ENCODE measurements at regions not wholly inside any gene's neighbourhood (a gene's known extent, or its start where the extent isn't known, plus 50 kb on each side); places are given as distances from the start of the nearest gene placed in this dataset.
"Not testable (repeated sequence)": the region's sequence is repeated elsewhere in the genome, so short reads cannot be mapped to it uniquely, and the experiment has no call there.

DNA sequence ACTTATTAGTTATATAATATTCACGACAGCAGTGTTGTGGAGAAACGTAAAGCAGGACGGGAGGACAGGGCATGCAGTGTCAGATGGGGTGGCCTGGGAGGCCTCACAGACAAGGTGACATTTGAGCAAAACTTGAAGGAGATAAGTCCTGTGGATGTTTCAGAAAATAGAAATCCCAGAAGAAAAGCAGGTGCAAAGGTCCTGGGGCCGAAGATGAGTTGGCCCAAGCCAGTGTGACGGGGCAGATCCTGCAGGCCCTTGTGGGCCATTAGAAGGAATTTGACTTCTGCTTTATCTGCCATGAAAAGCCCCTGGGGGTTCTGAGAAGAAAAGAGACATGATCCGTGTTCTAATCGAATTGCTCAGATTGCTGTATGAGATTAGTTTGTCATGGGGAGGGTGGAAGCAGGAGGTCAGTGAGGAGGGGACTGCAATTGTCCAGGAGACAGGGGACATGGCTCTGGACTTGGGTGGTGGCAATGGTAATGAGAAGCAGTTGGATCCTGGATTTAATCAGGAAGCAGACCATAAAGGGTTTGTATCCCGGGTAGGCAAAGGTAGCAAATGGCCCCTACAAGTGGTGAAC, 437.4 kb upstream of the SULF2 start:
- H3K4me3 ChIP-seq (ENCODE audit: low read length in 2 of 2): no peak overlapping the region
- Mint-ChIP-seq H3K27ac (no peak overlapping the region), H3K4me1 (no peaks in the 10 kb centered on the region), H3K36me3 (no peaks in the 10 kb centered on the region), H3K27me3 (peaks cover 5 to 17% of the 10 kb centered on the region in 2 donors), H3K9me3 (peaks cover 0 to 2% (median 0%) of the 10 kb centered on the region in 8 donors), H3K4me3 (no peak overlapping the region)
- DNase-seq: no peak
- CTCF ChIA-PET (ENCODE audit: partially characterized antibody): no interaction called here
- no peaks in the 10 kb centered on the region for H3K9me3 ChIP-seq (ENCODE audit: control insufficient read depth in 1 of 2, low read length in 2 of 2)
- no peaks in the 10 kb centered on the region for H3K4me1 ChIP-seq (ENCODE audit: insufficient read depth, low read length)
- H3K27me3 ChIP-seq (ENCODE audit: insufficient read depth, low read length): no peaks in the 10 kb centered on the region
- intact Hi-C loops (cut with micrococcal nuclease): no loop called here
- POLR2A ChIA-PET (ENCODE audit: partially characterized antibody): no interaction called here
- no peaks in the 10 kb centered on the region for H3K36me3 ChIP-seq (ENCODE audit: insufficient read depth, low read length)
- H3K27ac ChIP-seq (ENCODE audit: low read depth, low read length): no peak overlapping the region

DNA sequence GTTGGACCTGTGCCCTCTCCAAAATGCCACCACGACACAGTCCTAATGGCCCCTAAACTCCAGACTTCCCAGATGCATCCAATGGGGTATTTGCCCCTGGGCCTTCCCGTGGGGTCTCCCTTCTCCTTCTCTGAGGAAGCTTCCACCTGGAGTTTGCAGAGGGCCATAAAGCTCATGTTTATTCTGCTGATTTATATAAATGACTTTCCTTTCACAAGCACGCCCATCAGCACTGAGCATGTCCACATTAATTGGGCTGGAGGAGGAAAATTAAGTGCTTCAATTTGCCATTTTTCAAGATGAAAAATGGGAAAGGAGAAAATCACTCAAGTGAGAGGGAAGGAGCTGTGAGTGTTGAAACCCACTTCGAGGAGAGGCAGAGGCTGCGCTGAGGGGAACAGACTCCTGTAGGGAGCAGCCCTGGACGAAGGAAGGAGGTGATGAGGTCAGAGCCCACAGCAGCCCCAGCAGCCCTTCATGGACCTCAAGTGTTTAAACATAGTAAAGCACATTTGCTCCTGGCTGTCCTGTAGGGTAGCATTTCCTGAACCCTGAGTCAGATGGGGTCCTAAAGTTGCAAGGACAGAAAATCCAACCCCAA, 434.9 kb upstream of the SULF2 start:
- no peaks in the 10 kb centered on the region for H3K27me3 ChIP-seq (ENCODE audit: insufficient read depth, low read length)
- CTCF ChIA-PET (ENCODE audit: partially characterized antibody): no interaction called here
- no peak overlapping the region for H3K27ac Mint-ChIP-seq

DNA sequence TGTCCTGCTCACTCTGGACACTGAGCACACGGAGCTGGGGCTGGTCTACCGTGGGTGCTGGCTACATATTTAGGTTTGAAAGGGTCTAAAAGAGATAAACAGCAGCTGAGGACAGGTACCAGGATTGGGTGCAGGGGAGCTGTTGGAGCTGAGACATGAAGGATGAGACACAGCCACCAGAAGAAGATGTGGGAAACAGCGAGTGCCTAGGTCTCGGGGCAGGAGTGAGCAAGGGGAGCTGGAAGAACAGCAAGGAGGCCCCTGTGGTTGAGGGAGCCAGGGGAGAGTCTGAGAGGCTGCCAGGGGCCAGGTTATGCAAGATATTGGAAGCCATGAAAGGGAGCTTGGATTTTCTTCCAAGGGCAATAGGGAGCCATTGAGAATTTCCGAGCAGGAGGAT, 434.0 kb upstream of the SULF2 start:
- no peak overlapping the region for H3K4me3 Mint-ChIP-seq
- H3K4me1 Mint-ChIP-seq: no peaks in the 10 kb centered on the region
- no peaks in the 10 kb centered on the region for H3K4me1 ChIP-seq (ENCODE audit: insufficient read depth, low read length)
- no peak overlapping the region for H3K27ac ChIP-seq (ENCODE audit: low read depth, low read length)
- H3K27me3 Mint-ChIP-seq: peaks cover 11 to 15% of the 10 kb centered on the region in 2 donors
- H3K9me3 ChIP-seq (ENCODE audit: control insufficient read depth in 1 of 2, low read length in 2 of 2): no peaks in the 10 kb centered on the region
- no peaks in the 10 kb centered on the region for H3K27me3 ChIP-seq (ENCODE audit: insufficient read depth, low read length)
- intact Hi-C loops (cut with micrococcal nuclease): no loop called here
- CTCF ChIA-PET (ENCODE audit: partially characterized antibody): no interaction called here
- POLR2A ChIA-PET (ENCODE audit: partially characterized antibody): no interaction called here
- no peak for DNase-seq
- no peak overlapping the region for H3K27ac Mint-ChIP-seq
- H3K4me3 ChIP-seq (ENCODE audit: low read length in 2 of 2): no peak overlapping the region
- no peaks in the 10 kb centered on the region for H3K9me3 Mint-ChIP-seq
- no peaks in the 10 kb centered on the region for H3K36me3 Mint-ChIP-seq
- H3K36me3 ChIP-seq (ENCODE audit: insufficient read depth, low read length): no peaks in the 10 kb centered on the region

More for the DNA sequence above, 434.9 kb upstream of the SULF2 start:
- no peaks in the 10 kb centered on the region for H3K36me3 Mint-ChIP-seq
- H3K4me1 Mint-ChIP-seq: no peaks in the 10 kb centered on the region
- Histone ChIP-seq H3K4me1 (ENCODE audit: insufficient read depth, low read length) (no peaks in the 10 kb centered on the region), H3K36me3 (ENCODE audit: insufficient read depth, low read length) (no peaks in the 10 kb centered on the region), H3K4me3 (ENCODE audit: low read length in 2 of 2) (no peak overlapping the region), H3K9me3 (ENCODE audit: control insufficient read depth in 1 of 2, low read length in 2 of 2) (no peaks in the 10 kb centered on the region), H3K27ac (ENCODE audit: low read depth, low read length) (no peak overlapping the region)
- H3K27me3 Mint-ChIP-seq: peaks cover 5 to 15% of the 10 kb centered on the region in 2 donors
- POLR2A ChIA-PET (ENCODE audit: partially characterized antibody): no interaction called here
- no peak overlapping the region for H3K4me3 Mint-ChIP-seq
- intact Hi-C loops (cut with micrococcal nuclease): no loop called here
- H3K9me3 Mint-ChIP-seq: peaks cover 0 to 2% (median 0%) of the 10 kb centered on the region in 8 donors
- DNase-seq: no peak

DNA sequence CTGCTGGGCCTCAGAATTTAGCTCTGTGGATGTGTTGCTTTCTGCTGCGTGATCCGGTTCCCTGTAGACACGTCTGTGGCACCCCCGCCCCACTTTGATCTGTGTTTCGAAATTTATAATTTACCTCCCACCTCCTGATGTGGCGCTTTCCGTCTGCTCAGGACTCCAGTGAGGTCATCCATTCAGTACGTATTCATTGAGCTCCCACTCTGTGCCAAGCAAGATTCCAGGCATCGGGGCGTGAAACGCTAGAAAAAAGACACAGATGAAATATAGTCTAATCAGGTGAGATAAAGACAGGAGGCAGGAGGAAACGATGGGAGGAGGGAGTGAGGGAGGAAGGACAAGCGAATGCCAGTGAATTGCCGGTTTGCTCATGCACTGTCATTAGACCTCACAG, 431.9 kb upstream of the SULF2 start:
- no peaks in the 10 kb centered on the region for H3K27me3 ChIP-seq (ENCODE audit: insufficient read depth, low read length)
- peaks cover 7 to 9% of the 10 kb centered on the region in 2 donors for H3K27me3 Mint-ChIP-seq
- no peak overlapping the region for H3K4me3 ChIP-seq (ENCODE audit: low read length in 2 of 2)
- ChIA-PET POLR2A (ENCODE audit: partially characterized antibody) (no interaction called here), CTCF (ENCODE audit: partially characterized antibody) (no interaction called here)
- H3K9me3 ChIP-seq (ENCODE audit: control insufficient read depth in 1 of 2, low read length in 2 of 2): no peaks in the 10 kb centered on the region
- no peaks in the 10 kb centered on the region for H3K4me1 Mint-ChIP-seq
- no peak overlapping the region for H3K27ac ChIP-seq (ENCODE audit: low read depth, low read length)
- DNase-seq: no peak
- no peaks in the 10 kb centered on the region for H3K9me3 Mint-ChIP-seq
- H3K36me3 ChIP-seq (ENCODE audit: insufficient read depth, low read length): no peaks in the 10 kb centered on the region
- no peak overlapping the region for H3K4me3 Mint-ChIP-seq
- H3K27ac Mint-ChIP-seq: no peak overlapping the region
- no peaks in the 10 kb centered on the region for H3K4me1 ChIP-seq (ENCODE audit: insufficient read depth, low read length)
- no peaks in the 10 kb centered on the region for H3K36me3 Mint-ChIP-seq
- intact Hi-C loops (cut with micrococcal nuclease): no loop called here

DNA sequence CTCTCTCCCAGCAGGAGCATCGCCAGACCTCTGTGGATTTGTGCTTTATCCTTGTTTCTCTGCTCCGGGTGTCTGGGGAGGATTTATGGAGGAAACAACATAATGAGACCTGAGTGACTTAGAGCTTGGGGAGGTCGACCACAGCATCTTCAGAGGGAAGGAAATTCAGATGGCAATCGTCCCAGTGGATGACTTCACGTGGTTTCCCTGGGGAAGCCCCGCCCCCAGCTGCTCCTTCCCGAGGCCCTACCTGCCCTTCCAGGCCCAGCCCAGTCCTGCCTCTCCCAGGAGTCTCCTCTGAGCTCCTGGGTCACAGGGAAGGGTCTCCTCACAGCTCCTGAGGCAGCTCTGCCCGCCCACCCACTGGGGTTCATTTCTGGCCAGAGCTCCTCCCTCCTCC, 430.3 kb upstream of the SULF2 start:
- Mint-ChIP-seq H3K36me3 (no peaks in the 10 kb centered on the region), H3K9me3 (no peaks in the 10 kb centered on the region), H3K27me3 (peaks cover 9% of the 10 kb centered on the region in 2 donors), H3K4me1 (no peaks in the 10 kb centered on the region), H3K4me3 (no peak overlapping the region), H3K27ac (no peak overlapping the region)
- intact Hi-C loops (cut with micrococcal nuclease): no loop called here
- H3K27me3 ChIP-seq (ENCODE audit: insufficient read depth, low read length): no peaks in the 10 kb centered on the region
- H3K4me1 ChIP-seq (ENCODE audit: insufficient read depth, low read length): no peaks in the 10 kb centered on the region
- H3K4me3 ChIP-seq (ENCODE audit: low read length in 2 of 2): no peak overlapping the region
- H3K27ac ChIP-seq (ENCODE audit: low read depth, low read length): no peak overlapping the region
- H3K9me3 ChIP-seq (ENCODE audit: control insufficient read depth in 1 of 2, low read length in 2 of 2): no peaks in the 10 kb centered on the region
- ChIA-PET CTCF (ENCODE audit: partially characterized antibody) (no interaction called here), POLR2A (ENCODE audit: partially characterized antibody) (no interaction called here)
- no peak for DNase-seq
- H3K36me3 ChIP-seq (ENCODE audit: insufficient read depth, low read length): no peaks in the 10 kb centered on the region

DNA sequence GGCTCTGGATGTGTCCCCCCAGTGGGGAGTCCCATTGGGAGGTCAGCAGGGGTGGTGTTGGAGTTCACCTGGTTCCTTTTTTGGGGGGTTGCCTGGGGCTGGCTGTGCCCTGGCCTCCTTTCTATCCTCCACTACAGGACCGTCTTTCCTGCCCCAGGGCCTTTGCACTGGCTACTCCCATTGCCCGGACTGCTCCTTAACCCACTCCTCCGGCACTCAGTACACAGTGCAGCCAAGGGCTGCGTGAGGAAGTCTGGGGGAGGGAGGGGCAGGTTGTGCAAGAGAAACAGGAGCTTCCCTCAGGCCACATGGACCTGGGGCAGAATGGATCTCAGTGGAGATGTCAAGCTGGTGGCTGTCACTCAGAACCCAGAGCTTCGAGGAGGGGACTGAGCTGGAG, 429.3 kb upstream of the SULF2 start:
- no peak overlapping the region for H3K4me3 Mint-ChIP-seq
- H3K27ac Mint-ChIP-seq: no peak overlapping the region
- ChIA-PET CTCF (ENCODE audit: partially characterized antibody) (no interaction called here), POLR2A (ENCODE audit: partially characterized antibody) (no interaction called here)
- no peaks in the 10 kb centered on the region for H3K4me1 ChIP-seq (ENCODE audit: insufficient read depth, low read length)
- H3K36me3 Mint-ChIP-seq: no peaks in the 10 kb centered on the region
- H3K27me3 Mint-ChIP-seq: peaks cover 8 to 9% of the 10 kb centered on the region in 2 donors
- no peaks in the 10 kb centered on the region for H3K4me1 Mint-ChIP-seq
- no peak overlapping the region for H3K4me3 ChIP-seq (ENCODE audit: low read length in 2 of 2)
- H3K27ac ChIP-seq (ENCODE audit: low read depth, low read length): no peak overlapping the region
- intact Hi-C loops (cut with micrococcal nuclease): no loop called here
- H3K9me3 Mint-ChIP-seq: no peaks in the 10 kb centered on the region
- H3K36me3 ChIP-seq (ENCODE audit: insufficient read depth, low read length): no peaks in the 10 kb centered on the region
- H3K9me3 ChIP-seq (ENCODE audit: control insufficient read depth in 1 of 2, low read length in 2 of 2): no peaks in the 10 kb centered on the region
- DNase-seq: no peak
- no peaks in the 10 kb centered on the region for H3K27me3 ChIP-seq (ENCODE audit: insufficient read depth, low read length)

DNA sequence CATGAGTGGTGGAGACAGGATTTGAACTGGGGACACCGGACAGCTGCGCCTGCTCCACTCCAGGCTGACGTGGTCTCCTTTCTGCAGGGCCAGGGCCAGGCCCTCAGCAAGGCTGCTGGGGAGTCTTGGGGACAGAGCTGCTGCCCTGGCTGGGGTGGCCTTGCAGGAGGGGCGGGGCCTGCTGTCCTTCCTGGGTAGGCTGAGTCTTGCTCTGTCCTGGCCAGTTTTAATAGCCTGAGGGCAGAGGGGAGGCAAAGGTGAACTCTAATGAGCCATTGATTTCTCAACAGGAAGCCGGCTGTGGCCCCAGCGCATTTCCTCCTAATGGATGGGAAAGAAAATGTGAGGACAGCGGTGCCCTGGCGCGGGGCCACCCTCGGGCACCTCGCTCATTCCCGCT, 428.4 kb upstream of the SULF2 start:
- H3K4me3 Mint-ChIP-seq; POLR2A ChIA-PET (ENCODE audit: partially characterized antibody); H3K27me3 Mint-ChIP-seq; H3K36me3 Mint-ChIP-seq; H3K36me3 ChIP-seq (ENCODE audit: insufficient read depth, low read length); H3K27me3 ChIP-seq (ENCODE audit: insufficient read depth, low read length); DNase-seq; H3K4me3 ChIP-seq (ENCODE audit: low read length in 2 of 2); H3K9me3 Mint-ChIP-seq; H3K27ac Mint-ChIP-seq; intact Hi-C loops (cut with micrococcal nuclease); H3K4me1 ChIP-seq (ENCODE audit: insufficient read depth, low read length); H3K9me3 ChIP-seq (ENCODE audit: control insufficient read depth in 1 of 2, low read length in 2 of 2); H3K27ac ChIP-seq (ENCODE audit: low read depth, low read length); CTCF ChIA-PET (ENCODE audit: partially characterized antibody); H3K4me1 Mint-ChIP-seq: not testable (repeated sequence)
